ENCODE measurements at regions not wholly inside any gene's neighbourhood (a gene's known extent, or its start where the extent isn't known, plus 50 kb on each side); places are given as distances from the start of the nearest gene placed in this dataset.

- DNase-seq: no peak
- H3K36me3 ChIP-seq: no peaks in the 10 kb centered on the region
Observed at GRCh38 chr4:174111422-174111821, 172.0 kb downstream of the FBXO8 start.

GRCh38 chr4:174110180-174110579 lies 173.3 kb downstream of the FBXO8 start:
- Histone ChIP-seq H3K27me3 (ENCODE audit: insufficient read depth, low read depth, severe bottlenecking) (no peaks in the 10 kb centered on the region), H3K36me3 (no peaks in the 10 kb centered on the region), H3K4me3 (ENCODE audit: low read depth, low read length) (no peak overlapping the region), H3K27ac (no peak overlapping the region), H3K9me3 (ENCODE audit: severe bottlenecking) (no peaks in the 10 kb centered on the region)
- no peak for TF ChIP-seq CTCF (IDR thresholded peaks at IDR 0.05; ENCODE audit: low read depth, low read length)
- DNase-seq: no peak

More at GRCh38 chr4:174111422-174111821, 172.0 kb downstream of the FBXO8 start:
- H3K27me3 ChIP-seq (ENCODE audit: insufficient read depth, low read depth, severe bottlenecking): no peaks in the 10 kb centered on the region
- H3K27ac ChIP-seq: no peak overlapping the region
- no peak overlapping the region for H3K4me3 ChIP-seq (ENCODE audit: low read depth, low read length)
- H3K9me3 ChIP-seq (ENCODE audit: severe bottlenecking): no peaks in the 10 kb centered on the region
- no peak for TF ChIP-seq CTCF (IDR thresholded peaks at IDR 0.05; ENCODE audit: low read depth, low read length)

GRCh38 chr4:174107746-174108354 lies 175.6 kb downstream of the FBXO8 start:
- Histone ChIP-seq H3K4me3 (ENCODE audit: low read depth, low read length) (no peak overlapping the region), H3K27ac (no peak overlapping the region), H3K36me3 (no peaks in the 10 kb centered on the region), H3K9me3 (ENCODE audit: severe bottlenecking) (no peaks in the 10 kb centered on the region), H3K27me3 (ENCODE audit: insufficient read depth, low read depth, severe bottlenecking) (no peaks in the 10 kb centered on the region)
- no peak for DNase-seq
- TF ChIP-seq CTCF (IDR thresholded peaks at IDR 0.05; ENCODE audit: low read depth, low read length): no peak

GRCh38 chr4:174105202-174105601 lies 178.3 kb downstream of the FBXO8 start:
- Histone ChIP-seq H3K27me3 (ENCODE audit: insufficient read depth, low read depth, severe bottlenecking) (no peaks in the 10 kb centered on the region), H3K27ac (no peak overlapping the region), H3K4me3 (ENCODE audit: low read depth, low read length) (no peak overlapping the region), H3K36me3 (no peaks in the 10 kb centered on the region), H3K9me3 (ENCODE audit: severe bottlenecking) (no peaks in the 10 kb centered on the region)
- DNase-seq: no peak
- TF ChIP-seq CTCF (IDR thresholded peaks at IDR 0.05; ENCODE audit: low read depth, low read length): no peak

GRCh38 chr4:174100910-174101309 lies 182.6 kb downstream of the FBXO8 start:
- TF ChIP-seq CTCF (IDR thresholded peaks at IDR 0.05; ENCODE audit: low read depth, low read length): no peak
- DNase-seq: no peak
- Histone ChIP-seq H3K36me3 (no peaks in the 10 kb centered on the region), H3K27ac (no peak overlapping the region), H3K27me3 (ENCODE audit: insufficient read depth, low read depth, severe bottlenecking) (no peaks in the 10 kb centered on the region), H3K4me3 (ENCODE audit: low read depth, low read length) (no peak overlapping the region), H3K9me3 (ENCODE audit: severe bottlenecking) (no peaks in the 10 kb centered on the region)

- DNase-seq: no peak
- Histone ChIP-seq H3K36me3 (no peaks in the 10 kb centered on the region), H3K27me3 (ENCODE audit: insufficient read depth, low read depth, severe bottlenecking) (no peaks in the 10 kb centered on the region), H3K9me3 (ENCODE audit: severe bottlenecking) (no peaks in the 10 kb centered on the region), H3K27ac (no peak overlapping the region), H3K4me3 (ENCODE audit: low read depth, low read length) (no peak overlapping the region)
- no peak for TF ChIP-seq CTCF (IDR thresholded peaks at IDR 0.05; ENCODE audit: low read depth, low read length)
Observed at GRCh38 chr4:174099712-174100111, 183.8 kb downstream of the FBXO8 start.
